GM18858 (cell line): ENCODE measurements at regions not wholly inside any gene's neighbourhood (a gene's known extent, or its start where the extent isn't known, plus 50 kb on each side); places are given as distances from the start of the nearest gene placed in this dataset.
"Not testable (repeated sequence)": the region's sequence is repeated elsewhere in the genome, so short reads cannot be mapped to it uniquely, and the experiment has no call there.

ENCODE experiments used
- ATAC-seq: cut with Tn5 transposase; IDR thresholded peaks from one replicate; pipeline ENCODE4 v1.9.1; 2021; ENCODE audit not compliant: unreplicated experiment

DNA sequence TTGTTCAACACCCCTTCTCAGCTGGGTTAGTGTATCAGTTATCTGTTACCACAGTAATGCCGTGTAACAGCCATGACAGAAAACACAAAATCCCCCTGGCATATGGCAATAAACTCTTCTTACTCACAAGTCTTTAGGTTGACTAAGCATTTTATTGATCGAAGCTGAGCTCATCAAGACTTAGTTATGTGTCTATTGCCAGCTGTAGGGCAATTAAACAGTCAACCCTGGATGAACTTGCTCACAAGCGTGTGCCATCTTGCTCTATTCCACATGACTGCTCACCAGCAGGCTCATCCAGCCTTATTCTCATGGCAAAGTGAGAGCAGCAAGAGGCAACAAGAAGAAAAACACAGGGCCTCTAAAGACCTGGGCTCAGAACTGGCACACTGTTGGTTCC, 333.8 kb upstream of the PTBP2 start:
- no peak for ATAC-seq

- no peak for ATAC-seq
Measured at GRCh38 chr1:96388421-96389310, 332.9 kb upstream of the PTBP2 start.

DNA sequence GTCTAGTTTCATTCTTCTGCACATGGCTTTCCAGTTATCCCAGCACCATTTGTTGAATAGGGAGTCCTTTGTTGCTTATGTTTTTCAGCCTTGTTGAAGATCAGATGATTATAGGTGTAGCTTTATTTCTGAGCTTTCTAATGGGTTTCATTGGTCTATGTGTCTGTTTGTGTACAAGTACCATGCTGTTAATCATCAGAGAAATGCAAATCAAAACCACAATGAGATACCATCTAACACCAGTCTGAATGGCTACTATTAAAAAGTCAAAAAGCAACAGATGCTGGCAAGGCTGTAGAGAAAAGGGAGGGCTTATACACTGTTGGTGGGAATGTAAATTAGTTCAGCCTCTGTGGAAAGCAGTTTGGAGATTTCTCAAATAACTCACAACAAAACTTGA, 321.5 kb upstream of the PTBP2 start:
- ATAC-seq = no peak

DNA sequence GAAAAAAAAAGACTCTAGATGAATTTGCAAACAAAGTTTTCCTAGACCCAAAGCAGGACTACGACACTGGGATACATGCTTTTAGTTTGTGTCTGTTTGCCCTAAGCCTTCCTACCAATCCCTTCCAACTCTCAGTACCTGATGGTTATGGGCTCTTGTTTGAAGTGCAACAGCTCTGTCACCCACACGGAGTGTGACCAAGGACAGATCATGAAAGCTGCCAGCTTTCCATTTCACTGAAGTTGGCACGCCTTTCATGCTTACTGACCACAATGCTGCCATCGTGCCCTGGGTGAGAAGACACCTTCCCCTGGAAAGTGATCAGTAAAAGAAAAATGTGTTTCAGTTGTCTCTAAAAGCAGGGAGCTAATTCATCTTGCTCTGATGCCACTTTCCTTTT, 312.5 kb upstream of the PTBP2 start:
- no peak for ATAC-seq

DNA sequence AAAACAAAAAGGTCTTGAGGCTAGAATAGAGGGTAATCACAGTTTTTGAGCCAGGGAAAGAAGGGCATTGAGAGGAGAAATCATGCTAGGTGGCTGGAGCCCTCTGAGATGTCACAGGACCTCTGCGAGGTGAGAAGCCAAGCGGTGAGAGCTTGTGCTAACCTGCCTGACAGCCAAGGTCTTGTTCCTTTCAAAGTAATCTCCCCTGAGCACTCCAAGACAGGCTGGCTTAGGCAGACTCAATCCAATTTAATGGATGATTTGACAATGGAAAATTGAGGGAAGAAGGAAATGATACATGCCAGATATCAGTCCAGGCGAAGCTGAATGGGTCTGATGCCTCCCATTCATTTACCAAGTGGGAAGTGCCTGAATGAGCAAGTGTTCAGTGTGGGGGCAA, 311.9 kb upstream of the PTBP2 start:
- no peak for ATAC-seq

DNA sequence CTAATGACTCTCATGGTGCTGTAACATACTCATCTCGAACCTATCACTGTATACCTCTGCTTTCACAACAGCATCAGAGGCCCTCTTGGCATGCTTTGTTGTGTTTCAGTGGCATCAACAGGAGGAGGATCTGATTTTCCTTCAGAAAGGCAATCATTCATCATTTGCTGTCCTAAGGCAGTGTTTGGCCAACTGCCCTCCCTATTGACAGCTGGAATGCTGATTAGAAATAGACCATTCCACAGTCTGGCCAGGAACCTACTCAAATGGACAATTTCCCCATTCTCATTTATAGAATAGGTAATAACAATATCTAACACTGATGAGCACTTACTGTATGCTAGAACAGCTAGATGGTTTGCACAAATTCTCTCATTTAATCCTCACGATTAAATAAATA, 310.6 kb upstream of the PTBP2 start:
- ATAC-seq = no peak

DNA sequence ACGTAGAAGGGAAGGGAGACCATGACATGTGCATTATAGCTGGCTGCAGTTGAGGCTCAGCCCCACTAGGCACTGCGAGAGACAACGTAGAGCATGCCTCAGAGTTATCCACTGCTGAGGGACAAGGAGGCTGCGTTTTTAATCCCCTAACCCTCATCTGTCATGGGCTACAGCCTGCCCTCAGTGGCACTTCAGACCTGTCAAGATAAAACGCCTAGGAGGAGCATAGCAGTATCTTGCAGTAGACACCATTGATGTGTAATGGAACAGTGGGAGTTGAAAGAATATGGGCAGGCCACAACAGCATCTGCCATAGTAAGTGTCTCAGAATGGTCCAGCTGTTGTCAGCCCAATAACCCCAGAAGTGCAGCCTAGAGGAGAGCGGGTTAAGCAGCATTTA, 307.0 kb upstream of the PTBP2 start:
- ATAC-seq = no peak

DNA sequence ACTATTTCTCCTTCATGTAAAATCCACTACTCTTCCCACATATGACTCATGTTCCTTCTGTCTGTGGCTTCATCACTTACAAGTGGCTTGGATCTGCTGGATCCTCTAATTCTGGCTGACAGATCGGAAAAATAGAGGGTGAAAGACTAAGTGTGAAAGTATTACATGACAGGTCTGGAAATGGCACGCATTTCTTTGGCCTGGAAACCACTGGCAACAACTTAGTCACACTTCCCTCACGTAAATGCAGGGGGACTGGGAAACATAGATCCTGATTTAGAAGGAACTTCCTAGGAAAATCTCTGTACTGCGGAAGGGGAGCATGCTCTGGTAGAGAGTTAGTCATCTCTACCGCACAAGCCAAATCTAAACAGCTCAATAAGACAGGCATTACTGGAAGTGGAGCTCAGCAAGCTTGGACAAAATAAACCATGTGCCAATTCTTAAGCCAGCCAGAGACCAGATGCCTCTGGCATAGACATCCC, 305.4 kb upstream of the PTBP2 start:
- ATAC-seq = no peak

DNA sequence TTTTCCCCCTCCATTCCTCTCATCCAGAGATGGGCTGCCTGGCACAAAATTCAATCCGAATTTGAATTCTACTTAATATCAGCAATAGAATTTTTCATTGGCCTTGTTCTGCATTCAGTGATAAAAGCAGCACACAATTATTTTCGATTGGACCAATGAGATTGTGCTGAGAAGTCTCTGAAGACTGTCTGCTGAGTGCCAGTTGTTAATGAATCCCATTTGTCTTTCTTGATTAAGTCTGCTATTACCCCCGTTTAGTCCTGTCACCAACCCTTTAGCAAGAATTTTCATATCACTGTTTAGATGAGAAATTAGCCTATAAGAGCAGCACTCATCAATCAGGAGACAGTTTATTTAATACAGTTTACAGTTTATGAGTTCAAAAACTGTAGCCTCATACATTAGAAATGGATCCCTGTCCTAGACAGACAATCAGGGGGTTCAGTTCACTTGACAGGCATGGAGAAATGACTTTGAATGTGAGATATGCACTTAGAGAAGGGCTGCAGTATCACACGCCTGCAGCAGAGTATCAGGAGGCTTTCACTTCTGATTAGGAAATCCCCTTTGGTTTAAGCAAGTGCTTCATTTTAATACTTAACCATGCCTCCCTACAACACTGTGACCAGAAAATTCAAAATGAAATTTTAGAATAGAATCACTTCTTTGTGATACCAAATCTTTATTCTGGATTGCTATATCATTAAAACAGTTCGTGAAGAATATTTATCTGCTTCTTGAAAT, 304.7 kb upstream of the PTBP2 start:
- peak; percentile 97 for ATAC-seq

- no peak for ATAC-seq
Measured at GRCh38 chr1:96418969-96419368, 302.6 kb upstream of the PTBP2 start.

GRCh38 chr1:96424877-96425276, 296.7 kb upstream of the PTBP2 start:
- no peak for ATAC-seq

- no peak for ATAC-seq
Measured at GRCh38 chr1:96425382-96426129, 296.0 kb upstream of the PTBP2 start.

DNA sequence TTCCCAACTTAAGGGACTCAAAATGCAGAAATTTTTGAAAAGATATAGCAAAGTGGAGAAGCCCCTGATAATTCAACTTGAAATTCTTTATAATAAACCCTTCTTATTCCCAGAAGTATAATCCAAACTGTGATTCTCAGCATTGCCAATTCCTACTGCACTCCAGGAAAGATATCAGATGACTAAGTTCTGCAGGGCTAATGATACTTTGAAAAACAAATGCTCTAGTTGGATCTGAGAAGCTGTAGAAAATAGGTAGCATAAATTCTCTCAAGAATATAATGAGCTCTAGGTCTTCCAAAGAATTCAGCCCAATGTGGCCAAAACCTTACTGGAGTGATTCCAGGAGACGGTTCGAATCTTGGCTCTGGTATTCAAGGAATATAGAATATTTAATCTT, 294.0 kb upstream of the PTBP2 start:
- ATAC-seq = no peak

GRCh38 chr1:96445302-96445701, 276.3 kb upstream of the PTBP2 start:
- ATAC-seq = no peak

DNA sequence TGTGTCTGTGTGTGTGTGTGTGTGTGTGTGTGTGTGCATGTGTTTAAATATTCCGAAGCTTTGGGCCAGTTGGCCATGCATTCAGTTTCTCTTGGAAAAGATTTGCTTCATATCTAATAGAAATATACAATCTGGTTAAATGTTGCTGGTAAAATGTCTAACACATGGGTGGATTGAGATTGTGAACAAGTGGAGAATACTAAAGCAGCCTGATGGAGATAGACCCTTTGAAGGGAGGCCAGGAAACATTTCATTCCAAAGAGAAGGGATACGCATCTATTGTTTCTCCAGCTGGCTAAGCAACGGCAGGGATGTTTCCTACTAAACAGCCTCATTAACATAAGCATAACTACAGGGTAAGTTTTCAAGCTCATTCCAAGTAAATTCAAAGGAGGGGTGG, 257.5 kb upstream of the PTBP2 start:
- no peak for ATAC-seq

- no peak for ATAC-seq
Measured at GRCh38 chr1:96464522-96464921, 257.1 kb upstream of the PTBP2 start.

DNA sequence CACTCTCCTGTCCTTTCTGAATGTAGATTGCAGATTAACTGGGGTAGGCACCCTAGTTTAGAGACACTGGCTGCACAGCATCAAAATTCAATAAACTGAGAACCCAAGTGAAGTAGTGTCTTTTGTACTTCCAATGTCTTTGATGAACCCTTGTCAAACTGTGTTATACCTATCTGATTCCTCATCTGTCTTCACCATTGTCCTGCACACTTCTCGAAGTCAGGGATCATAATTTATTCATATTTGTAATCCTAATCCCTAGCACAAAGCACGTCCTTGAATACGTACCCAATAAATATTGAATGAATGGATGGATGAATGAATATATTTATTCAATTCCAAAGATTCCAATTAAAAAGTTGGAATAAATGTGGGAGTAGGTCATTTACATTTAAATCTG, 256.6 kb upstream of the PTBP2 start:
- no peak for ATAC-seq

- no peak for ATAC-seq
Measured at GRCh38 chr1:96465441-96465840, 256.1 kb upstream of the PTBP2 start.

DNA sequence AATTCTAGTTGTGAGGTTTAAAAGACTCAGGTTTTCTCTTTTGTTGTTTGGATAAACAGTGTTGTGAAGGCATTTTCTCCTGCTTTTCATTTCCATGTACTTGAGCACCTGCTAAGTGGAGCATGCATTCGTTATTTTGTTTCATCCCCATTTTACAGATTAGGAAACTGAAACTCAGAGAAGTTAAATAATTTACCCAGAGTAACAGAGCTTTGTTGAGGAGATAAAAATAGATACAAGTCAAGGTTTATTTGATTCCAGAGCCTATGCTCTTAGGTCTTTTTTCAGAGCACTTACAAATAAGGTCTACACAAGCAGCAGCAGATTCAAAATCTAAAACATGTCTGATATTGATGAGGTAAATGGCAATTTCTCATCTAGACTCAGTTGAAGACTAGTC, 254.7 kb upstream of the PTBP2 start:
- no peak for ATAC-seq

- not testable (repeated sequence) for ATAC-seq
Measured at GRCh38 chr1:96469726-96470125, 251.9 kb upstream of the PTBP2 start.

GRCh38 chr1:96472471-96472870, 249.1 kb upstream of the PTBP2 start:
- no peak for ATAC-seq
